ENCODE measurements at regions not wholly inside any gene's neighbourhood (a gene's known extent, or its start where the extent isn't known, plus 50 kb on each side); places are given as distances from the start of the nearest gene placed in this dataset.

DNA sequence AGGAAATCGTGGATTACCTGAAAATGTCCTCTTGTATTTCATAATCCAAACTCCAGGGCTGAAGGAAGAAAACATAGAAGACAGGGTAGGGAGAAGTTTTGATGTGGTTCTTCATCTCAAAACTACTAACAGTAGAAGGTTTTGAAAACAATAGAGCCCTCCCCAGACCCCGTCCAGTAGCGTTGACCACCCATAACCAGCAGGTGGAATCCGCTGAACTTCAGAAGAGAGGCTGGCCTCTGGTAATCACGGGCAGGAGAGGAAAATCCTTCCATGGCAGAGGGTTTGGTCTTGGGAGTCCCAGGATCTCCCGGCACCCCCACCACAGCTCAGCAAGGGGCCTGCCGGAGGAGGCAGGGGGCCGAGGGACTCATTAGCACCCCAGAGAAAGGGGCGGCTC is 333.4 kb upstream of the RNF32 start:
- TF ChIP-seq CTCF (IDR thresholded peaks at IDR 0.05; ENCODE audit: control extremely low read depth, extremely low read depth, low read depth, missing control alignments), result no peak
- DNase-seq (ENCODE audit: extremely low spot score), result no peak
- ChIA-PET CTCF (no interaction called here), POLR2A (no interaction called here)

DNA sequence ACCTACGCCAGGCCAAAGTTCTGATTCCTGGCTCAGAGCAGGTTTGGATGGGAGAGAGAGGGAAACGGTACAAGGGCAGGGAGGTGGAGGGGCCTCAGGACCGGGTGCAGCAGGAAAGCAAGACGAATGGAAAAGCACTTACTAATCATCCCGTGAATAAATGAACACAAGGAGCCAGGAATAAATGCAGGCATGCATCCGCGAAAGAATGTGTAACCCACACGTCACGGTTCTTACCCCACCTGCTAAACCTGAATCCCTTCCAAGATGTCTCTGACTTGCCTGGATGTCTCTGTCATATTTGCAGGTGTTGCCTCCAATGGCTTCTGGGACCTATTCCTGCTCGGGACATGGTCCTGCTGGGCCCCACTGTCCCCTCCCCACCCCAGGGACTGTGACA is 335.2 kb upstream of the RNF32 start:
- CTCF ChIA-PET, result no interaction called here

DNA sequence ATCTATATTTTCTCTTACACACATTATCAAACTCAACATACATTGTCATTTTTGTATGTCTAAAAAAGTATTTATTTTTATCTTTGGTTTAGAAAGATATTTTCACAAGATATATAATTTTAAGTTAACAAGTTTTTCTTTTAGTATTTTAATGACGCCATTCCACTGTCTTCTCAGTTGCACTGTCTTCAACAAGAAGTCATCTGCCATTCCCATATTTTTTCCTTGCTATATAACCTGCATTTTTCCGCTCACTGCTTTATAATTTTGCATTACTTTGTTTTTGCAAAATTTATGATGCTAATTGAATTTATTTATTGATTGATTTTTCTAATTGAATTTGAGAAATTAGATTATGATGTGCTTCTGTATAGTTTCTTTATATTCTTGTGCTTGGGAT is 357.8 kb upstream of the RNF32 start:
- POLR2A ChIA-PET, result no interaction called here
- TF ChIP-seq CTCF (IDR thresholded peaks at IDR 0.05; ENCODE audit: control extremely low read depth, extremely low read depth, low read depth, missing control alignments), result no peak
- no peak for DNase-seq (ENCODE audit: extremely low spot score)
- CTCF ChIA-PET, result no interaction called here

More for the DNA sequence above, 335.2 kb upstream of the RNF32 start:
- POLR2A ChIA-PET, result no interaction called here
- DNase-seq (ENCODE audit: extremely low spot score), result no peak
- no peak for TF ChIP-seq CTCF (IDR thresholded peaks at IDR 0.05; ENCODE audit: control extremely low read depth, extremely low read depth, low read depth, missing control alignments)

DNA sequence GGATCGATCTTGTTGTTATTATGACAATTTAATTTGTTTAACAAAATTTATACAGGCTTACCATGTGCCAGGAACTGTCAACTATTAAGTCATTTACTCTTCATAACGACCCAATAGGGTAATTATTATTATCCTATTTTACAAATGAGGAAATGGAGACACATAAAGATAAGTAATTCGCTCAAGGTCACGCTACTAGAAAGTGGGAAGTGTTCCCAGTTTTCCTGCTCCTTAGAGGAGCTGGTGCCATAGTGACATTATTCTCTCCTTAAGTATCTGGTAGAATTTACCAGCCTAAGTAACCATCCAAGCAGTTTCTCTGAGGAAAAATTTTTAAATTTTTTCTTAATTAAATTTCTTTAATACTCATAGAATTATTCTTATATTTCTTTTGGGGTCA is 360.9 kb upstream of the RNF32 start:
- no peak for DNase-seq (ENCODE audit: extremely low spot score)
- CTCF ChIA-PET, result no interaction called here
- POLR2A ChIA-PET, result no interaction called here
- no peak for TF ChIP-seq CTCF (IDR thresholded peaks at IDR 0.05; ENCODE audit: control extremely low read depth, extremely low read depth, low read depth, missing control alignments)

DNA sequence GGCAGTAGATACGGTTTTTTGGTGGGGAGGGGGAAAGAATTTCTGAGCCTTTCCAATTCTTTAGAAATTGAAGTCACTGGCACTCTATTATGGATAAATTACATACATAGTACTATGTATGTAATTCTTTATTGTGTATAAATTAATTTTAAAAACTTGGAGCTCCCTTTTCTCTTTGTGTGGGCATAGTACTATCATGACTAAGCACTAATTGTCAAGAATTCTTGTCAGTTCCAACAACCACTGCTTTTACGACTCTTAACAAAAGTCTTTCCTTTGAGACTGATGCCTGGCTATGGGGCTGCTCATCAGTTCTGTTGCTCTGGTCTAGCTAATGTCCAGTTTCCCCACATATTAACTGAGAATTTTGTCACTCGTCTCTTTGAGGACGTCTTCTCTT is 365.3 kb upstream of the RNF32 start:
- POLR2A ChIA-PET, result no interaction called here
- CTCF ChIA-PET, result no interaction called here
- no peak for TF ChIP-seq CTCF (IDR thresholded peaks at IDR 0.05; ENCODE audit: control extremely low read depth, extremely low read depth, low read depth, missing control alignments)
- no peak for DNase-seq (ENCODE audit: extremely low spot score)

DNA sequence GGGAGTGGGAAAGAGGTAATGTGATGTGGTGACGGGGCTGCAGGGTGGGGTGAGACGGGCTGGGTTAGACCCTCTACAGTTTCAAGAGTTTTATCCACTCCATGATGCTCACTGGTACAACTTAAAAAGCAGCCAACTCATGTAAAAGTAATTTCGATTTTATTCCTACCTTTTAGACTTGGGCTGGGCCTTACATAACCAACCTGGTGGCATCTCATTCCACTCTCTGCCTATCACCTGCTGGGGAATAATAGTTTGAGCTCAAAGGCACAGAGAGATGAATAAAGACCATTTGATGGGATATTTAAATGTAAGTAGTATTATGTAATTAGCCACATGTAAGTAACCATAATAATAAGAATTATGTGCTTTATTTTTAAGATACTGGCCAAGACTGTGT is 366.0 kb upstream of the RNF32 start:
- DNase-seq (ENCODE audit: extremely low spot score), result no peak
- POLR2A ChIA-PET, result no interaction called here
- no peak for TF ChIP-seq CTCF (IDR thresholded peaks at IDR 0.05; ENCODE audit: control extremely low read depth, extremely low read depth, low read depth, missing control alignments)
- CTCF ChIA-PET, result no interaction called here

GRCh38 chr7:156261581-156261980 is 379.0 kb upstream of the RNF32 start:
- DNase-seq (ENCODE audit: extremely low spot score), result no peak
- CTCF ChIA-PET, result no interaction called here
- TF ChIP-seq CTCF (IDR thresholded peaks at IDR 0.05; ENCODE audit: control extremely low read depth, extremely low read depth, low read depth, missing control alignments), result no peak
- POLR2A ChIA-PET, result no interaction called here
